ENCODE measurements at regions not wholly inside any gene's neighbourhood (a gene's known extent, or its start where the extent isn't known, plus 50 kb on each side); places are given as distances from the start of the nearest gene placed in this dataset.

GRCh38 chr9:35548571-35548970 is 56.5 kb upstream of the TESK1 start:
- no TSS peak for BruUV-seq (replicated peaks)
- no peaks in the 10 kb centered on the region for H3K9me3 ChIP-seq (replicated peaks; ENCODE audit: control insufficient read depth, insufficient read depth, low read length)
- no peaks in the 10 kb centered on the region for H3K79me2 ChIP-seq (ENCODE audit: control insufficient read depth, insufficient read depth, low read length)
- no peaks in the 10 kb centered on the region for H4K20me1 ChIP-seq (ENCODE audit: control insufficient read depth, insufficient read depth)
- FAIRE-seq (no peak), DNase-seq (ENCODE audit: low read depth, low spot score) (no peak), ATAC-seq (no peak)
- no peaks in the 10 kb centered on the region for H3K4me1 ChIP-seq (ENCODE audit: control insufficient read depth, insufficient read depth, low read length)
- ChIA-PET RAD21 (ENCODE audit: unreplicated experiment) (no interaction called here), POLR2A (no interaction called here), CTCF (no interaction called here), SMC1A (ENCODE audit: uncharacterized antibody, unreplicated experiment) (no interaction called here)
- no peak overlapping the region for H2AFZ ChIP-seq (ENCODE audit: control insufficient read depth, low read depth, low read length)
- H3K4me2 ChIP-seq (ENCODE audit: control insufficient read depth, insufficient read depth), result no peak overlapping the region
- no peak overlapping the region for H3K9ac ChIP-seq (ENCODE audit: control insufficient read depth, insufficient read depth, low read length)
- no peak for TF ChIP-seq ZZZ3 (IDR thresholded peaks at IDR 0.05; ENCODE audit: control insufficient read depth, insufficient read length, low read depth)
- TF ChIP-seq CREB1 (IDR thresholded peaks at IDR 0.05; ENCODE audit: low read depth), result no peak
- TF ChIP-seq WRNIP1 (IDR thresholded peaks at IDR 0.05; ENCODE audit: borderline replicate concordance, low read depth, low read length), result no peak
- no peak for TF ChIP-seq MYB (IDR thresholded peaks at IDR 0.05; ENCODE audit: borderline replicate concordance, low read depth, low read length)
- TF ChIP-seq PKNOX1 (IDR thresholded peaks at IDR 0.05), result no peak
- TF ChIP-seq MEF2A (IDR thresholded peaks at IDR 0.05; ENCODE audit: insufficient read depth, low read depth, low read length), result no peak
- no peak for TF ChIP-seq NKRF (conservative IDR thresholded peaks at IDR 0.05)
- TF ChIP-seq ZBTB4 (CRISPR knock-in tag; IDR thresholded peaks at IDR 0.05), result no peak
- TF ChIP-seq EGR1 (IDR thresholded peaks at IDR 0.05; ENCODE audit: borderline replicate concordance in 1 of 2, low read depth in 2 of 2, low read length in 2 of 2), result no peak
- no peak for TF ChIP-seq IKZF1 (conservative IDR thresholded peaks at IDR 0.05)
- no peak for TF ChIP-seq YBX1 (IDR thresholded peaks at IDR 0.05)
- 0% methylated on average over 1 of the region's 1 CpG for WGBS (ENCODE audit: insufficient coverage, insufficient replicate concordance, low lambda C conversion rate, missing lambda C conversion rate)
- in situ Hi-C loops (cut with MboI) (no loop called here), intact Hi-C loops (cut with micrococcal nuclease; ENCODE audit: unreplicated experiment) (no loop called here)
- H3K27ac ChIP-seq (ENCODE audit: control insufficient read depth, insufficient read depth), result no peak overlapping the region
- H3K36me3 ChIP-seq (ENCODE audit: control insufficient read depth in 2 of 2, insufficient read depth in 2 of 2, low read length in 1 of 2), result no peaks in the 10 kb centered on the region
- H3K4me3 ChIP-seq, result no peak overlapping the region
- no peaks in the 10 kb centered on the region for H3K27me3 ChIP-seq (replicated peaks in 1 of 2; ENCODE audit: control insufficient read depth in 2 of 2, insufficient read depth in 2 of 2, low read length in 1 of 2)

All from GM12878 (cell line).